Suprapubic skin (tissue), 3 donors: ENCODE measurements at regions not wholly inside any gene's neighbourhood (a gene's known extent, or its start where the extent isn't known, plus 50 kb on each side); places are given as distances from the start of the nearest gene placed in this dataset.

Experiments used
- CTCF ChIP-seq, 2 donors: fragments of 200-600 bp in 1 of 2; fragments of 450-650 bp in 1 of 2; sonication (generic) in 1 of 2; IDR thresholded peaks; one replicate each; pipeline ENCODE4 v1.5.1; 2016 to 2019; ENCODE audit warnings: antibody characterized with exemption in 2 of 2, mild to moderate bottlenecking in 1 of 2, moderate library complexity in 1 of 2
- POLR2A ChIP-seq, 2 donors: fragments of 450-650 bp; IDR thresholded peaks; one replicate each; pipeline ENCODE4 v1.6.1; 2017; ENCODE audit warnings: antibody characterized with exemption in 2 of 2, mild to moderate bottlenecking in 2 of 2, moderate library complexity in 2 of 2

- no peak for TF ChIP-seq CTCF (IDR thresholded peaks at IDR 0.05)
- no peak for TF ChIP-seq POLR2A (IDR thresholded peaks at IDR 0.05)
Measured at GRCh38 chr22:49021926-49022815, 805.5 kb downstream of the BRD1 start.
